Ishikawa (cell line): ENCODE measurements at regions not wholly inside any gene's neighbourhood (a gene's known extent, or its start where the extent isn't known, plus 50 kb on each side); places are given as distances from the start of the nearest gene placed in this dataset.

ENCODE experiments used
- CEBPB ChIP-seq: IDR thresholded peaks from 2 replicates; pipeline ENCODE4 v1.6.1; 2012
- CREB1 ChIP-seq: IDR thresholded peaks from 2 replicates; pipeline ENCODE4 v1.6.1; 2012; ENCODE audit warnings: low read depth
- EGR1 ChIP-seq: IDR thresholded peaks from 2 replicates; pipeline ENCODE4 v1.6.1; 2012
- EP300 ChIP-seq: IDR thresholded peaks from 2 replicates; pipeline ENCODE4 v1.6.1; 2012; ENCODE audit warnings: borderline replicate concordance
- FOXM1 ChIP-seq: IDR thresholded peaks from 2 replicates; pipeline ENCODE4 v1.6.1; 2012; ENCODE audit warnings: low read depth, borderline replicate concordance
- NFIC ChIP-seq: IDR thresholded peaks from 2 replicates; pipeline ENCODE4 v1.6.1; 2012
- RAD21 ChIP-seq: IDR thresholded peaks from 2 replicates; pipeline ENCODE4 v1.6.1; 2012; ENCODE audit warnings: low read depth
- TAF1 ChIP-seq: IDR thresholded peaks from 2 replicates; pipeline ENCODE4 v1.6.1; 2012; ENCODE audit warnings: low read depth, mild to moderate bottlenecking
- TCF12 ChIP-seq: IDR thresholded peaks from 2 replicates; pipeline ENCODE4 v1.6.1; 2012; ENCODE audit warnings: low read depth
- TEAD4 ChIP-seq: IDR thresholded peaks from 2 replicates; pipeline ENCODE4 v1.6.1; 2012
- YY1 ChIP-seq: IDR thresholded peaks from 2 replicates; pipeline ENCODE4 v1.6.1; 2012; ENCODE audit warnings: low read depth
- ZBTB7A ChIP-seq: IDR thresholded peaks from 2 replicates; pipeline ENCODE4 v1.6.1; 2012; ENCODE audit warnings: low read depth
- TF ChIP-seq, protein P1 (sequence below): IDR thresholded peaks from 2 replicates; pipeline ENCODE4 v1.6.1; 2012; ENCODE audit warnings: low read depth, mild to moderate bottlenecking
- TF ChIP-seq, protein P2 (sequence below): IDR thresholded peaks from 2 replicates; pipeline ENCODE4 v1.6.1; 2012
- TF ChIP-seq, protein P3 (sequence below): IDR thresholded peaks from 2 replicates; pipeline ENCODE4 v1.6.1; 2012

DNA sequence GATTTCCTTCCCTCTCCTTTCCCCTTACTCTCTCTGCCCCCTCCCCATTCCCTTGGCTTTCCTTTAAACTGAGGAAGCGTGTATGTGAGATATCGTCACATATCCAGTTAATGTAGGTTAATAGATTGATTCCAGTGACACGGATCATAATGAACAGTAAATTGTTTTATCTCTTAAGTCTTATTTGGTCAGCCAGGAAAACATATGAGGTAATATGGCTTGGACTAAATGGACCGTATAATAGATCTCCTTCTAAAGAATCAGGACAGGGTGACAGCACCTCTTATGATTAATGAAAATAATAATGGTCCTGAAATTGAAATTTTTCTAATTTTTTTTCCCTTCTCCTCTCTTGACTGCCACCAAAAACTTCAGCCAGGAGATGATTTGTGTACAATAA lies 779.8 kb upstream of the NR2F2 start:
- TF ChIP-seq TCF12 (no peak), ZBTB7A (no peak), FOXM1 (no peak), RAD21 (no peak), EP300 (no peak)

DNA sequence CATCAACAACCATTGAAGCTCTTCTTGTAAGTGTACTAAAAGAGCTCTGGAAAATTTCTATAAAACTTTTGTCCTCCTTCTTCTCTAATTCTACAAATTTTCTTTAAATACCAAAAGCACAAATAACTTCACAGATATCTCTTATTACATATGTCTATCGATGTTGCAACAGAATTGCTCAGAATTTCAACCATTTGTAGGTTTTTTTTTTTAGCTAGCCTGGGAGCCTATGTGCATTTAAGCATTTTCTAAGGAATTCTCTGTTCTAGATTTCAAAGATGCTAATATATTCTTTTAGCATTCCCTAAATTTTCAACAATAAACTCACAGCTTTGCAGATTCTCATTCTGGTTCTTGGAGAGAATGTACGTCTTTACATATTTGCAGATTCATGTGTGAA lies 774.3 kb upstream of the NR2F2 start:
- TF ChIP-seq EGR1 (no peak), FOXM1 (no peak), NFIC (no peak), TEAD4 (no peak), EP300 (no peak), TAF1 (no peak), CREB1 (no peak), RAD21 (no peak), TCF12 (no peak)
- TF ChIP-seq, protein P1, sequence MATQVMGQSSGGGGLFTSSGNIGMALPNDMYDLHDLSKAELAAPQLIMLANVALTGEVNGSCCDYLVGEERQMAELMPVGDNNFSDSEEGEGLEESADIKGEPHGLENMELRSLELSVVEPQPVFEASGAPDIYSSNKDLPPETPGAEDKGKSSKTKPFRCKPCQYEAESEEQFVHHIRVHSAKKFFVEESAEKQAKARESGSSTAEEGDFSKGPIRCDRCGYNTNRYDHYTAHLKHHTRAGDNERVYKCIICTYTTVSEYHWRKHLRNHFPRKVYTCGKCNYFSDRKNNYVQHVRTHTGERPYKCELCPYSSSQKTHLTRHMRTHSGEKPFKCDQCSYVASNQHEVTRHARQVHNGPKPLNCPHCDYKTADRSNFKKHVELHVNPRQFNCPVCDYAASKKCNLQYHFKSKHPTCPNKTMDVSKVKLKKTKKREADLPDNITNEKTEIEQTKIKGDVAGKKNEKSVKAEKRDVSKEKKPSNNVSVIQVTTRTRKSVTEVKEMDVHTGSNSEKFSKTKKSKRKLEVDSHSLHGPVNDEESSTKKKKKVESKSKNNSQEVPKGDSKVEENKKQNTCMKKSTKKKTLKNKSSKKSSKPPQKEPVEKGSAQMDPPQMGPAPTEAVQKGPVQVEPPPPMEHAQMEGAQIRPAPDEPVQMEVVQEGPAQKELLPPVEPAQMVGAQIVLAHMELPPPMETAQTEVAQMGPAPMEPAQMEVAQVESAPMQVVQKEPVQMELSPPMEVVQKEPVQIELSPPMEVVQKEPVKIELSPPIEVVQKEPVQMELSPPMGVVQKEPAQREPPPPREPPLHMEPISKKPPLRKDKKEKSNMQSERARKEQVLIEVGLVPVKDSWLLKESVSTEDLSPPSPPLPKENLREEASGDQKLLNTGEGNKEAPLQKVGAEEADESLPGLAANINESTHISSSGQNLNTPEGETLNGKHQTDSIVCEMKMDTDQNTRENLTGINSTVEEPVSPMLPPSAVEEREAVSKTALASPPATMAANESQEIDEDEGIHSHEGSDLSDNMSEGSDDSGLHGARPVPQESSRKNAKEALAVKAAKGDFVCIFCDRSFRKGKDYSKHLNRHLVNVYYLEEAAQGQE: no peak
- TF ChIP-seq, protein P2, sequence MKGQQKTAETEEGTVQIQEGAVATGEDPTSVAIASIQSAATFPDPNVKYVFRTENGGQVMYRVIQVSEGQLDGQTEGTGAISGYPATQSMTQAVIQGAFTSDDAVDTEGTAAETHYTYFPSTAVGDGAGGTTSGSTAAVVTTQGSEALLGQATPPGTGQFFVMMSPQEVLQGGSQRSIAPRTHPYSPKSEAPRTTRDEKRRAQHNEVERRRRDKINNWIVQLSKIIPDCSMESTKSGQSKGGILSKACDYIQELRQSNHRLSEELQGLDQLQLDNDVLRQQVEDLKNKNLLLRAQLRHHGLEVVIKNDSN: no peak
- TF ChIP-seq, protein P3, sequence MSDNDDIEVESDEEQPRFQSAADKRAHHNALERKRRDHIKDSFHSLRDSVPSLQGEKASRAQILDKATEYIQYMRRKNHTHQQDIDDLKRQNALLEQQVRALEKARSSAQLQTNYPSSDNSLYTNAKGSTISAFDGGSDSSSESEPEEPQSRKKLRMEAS: no peak

DNA sequence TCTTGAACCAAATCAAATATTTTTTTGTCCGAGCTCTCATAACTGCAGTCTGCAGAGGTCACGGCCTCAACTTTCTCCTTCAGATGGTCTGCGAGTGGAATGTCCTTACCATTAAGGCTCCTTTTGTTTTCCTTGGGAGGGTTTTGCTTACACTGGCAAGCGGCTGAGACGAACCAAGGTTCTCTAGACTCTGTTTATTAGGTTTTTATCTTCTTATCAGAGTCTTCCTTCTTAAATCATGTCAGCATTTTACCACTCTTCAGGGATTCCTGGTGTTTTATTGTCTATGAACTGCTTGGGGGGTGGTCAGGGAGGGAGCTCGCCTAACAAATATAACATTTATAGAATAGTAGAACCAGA lies 773.7 kb upstream of the NR2F2 start:
- TF ChIP-seq, protein P2: no peak

DNA sequence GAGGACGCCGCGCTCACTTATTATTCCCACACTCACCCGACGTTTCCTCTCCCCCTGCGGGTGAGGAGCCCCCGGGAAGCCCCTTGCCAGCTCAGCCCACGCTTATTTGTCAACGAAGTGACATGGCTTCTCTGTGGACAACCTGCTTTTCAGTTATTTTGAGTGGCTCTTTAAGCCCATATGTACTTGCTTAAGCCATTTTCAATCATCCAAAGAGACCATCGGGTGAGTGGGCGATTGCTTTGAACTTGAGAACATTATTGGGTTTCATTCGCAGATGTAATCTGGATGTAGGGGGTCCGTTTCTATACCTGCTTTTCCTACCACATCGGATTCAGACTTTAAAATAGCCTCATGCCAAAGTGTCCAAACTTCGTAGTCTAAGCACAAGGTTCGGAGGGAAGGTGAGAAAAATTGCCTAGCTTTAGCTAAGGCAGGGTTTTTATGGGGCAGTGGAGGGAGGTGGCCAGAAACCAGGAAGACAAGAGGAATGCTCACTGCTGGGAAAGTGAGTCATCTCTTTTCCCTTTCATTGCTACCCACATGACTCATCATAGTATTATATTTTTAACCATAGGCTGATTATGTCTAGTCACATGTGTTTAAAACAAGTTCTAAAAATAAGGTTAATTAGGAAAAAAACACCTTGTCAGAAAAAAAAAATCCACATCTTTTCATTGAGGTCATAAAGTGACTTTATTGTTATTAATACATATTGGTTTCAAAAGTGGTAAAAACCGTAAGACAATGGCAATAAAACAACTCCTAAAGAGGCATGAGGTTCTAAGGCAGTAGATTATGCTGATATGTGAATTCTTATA lies 773.1 kb upstream of the NR2F2 start:
- TF ChIP-seq, protein P3: peak; percentile 53
- no peak for TF ChIP-seq CEBPB

DNA sequence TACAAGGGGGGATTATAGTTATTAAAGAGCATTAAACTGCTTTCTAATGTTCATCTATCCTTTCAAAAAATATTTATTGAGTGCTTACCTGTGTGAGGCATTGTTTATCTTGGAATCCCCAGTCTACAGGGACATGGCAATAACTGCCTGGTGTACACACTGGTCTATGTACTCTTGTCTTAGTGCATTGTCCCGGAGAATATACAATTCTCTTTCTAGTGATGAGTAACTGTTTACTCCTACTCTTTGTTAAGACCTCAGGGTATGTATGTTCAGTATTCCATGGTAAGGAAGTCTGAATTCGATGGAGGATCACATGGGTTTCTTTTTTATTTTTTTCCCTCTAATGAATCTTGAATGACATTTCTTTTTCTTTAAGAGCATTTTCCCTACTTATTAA lies 772.4 kb upstream of the NR2F2 start:
- TF ChIP-seq TAF1: no peak
- TF ChIP-seq TCF12: no peak
- no peak for TF ChIP-seq NFIC
- TF ChIP-seq, protein P1: no peak
- TF ChIP-seq EP300: no peak
- TF ChIP-seq RAD21: no peak
- TF ChIP-seq, protein P3: no peak
- TF ChIP-seq, protein P2: no peak
- no peak for TF ChIP-seq FOXM1
- no peak for TF ChIP-seq TEAD4
- no peak for TF ChIP-seq CREB1
- TF ChIP-seq EGR1: no peak
- no peak for TF ChIP-seq CEBPB
- no peak for TF ChIP-seq ZBTB7A
- no peak for TF ChIP-seq YY1

DNA sequence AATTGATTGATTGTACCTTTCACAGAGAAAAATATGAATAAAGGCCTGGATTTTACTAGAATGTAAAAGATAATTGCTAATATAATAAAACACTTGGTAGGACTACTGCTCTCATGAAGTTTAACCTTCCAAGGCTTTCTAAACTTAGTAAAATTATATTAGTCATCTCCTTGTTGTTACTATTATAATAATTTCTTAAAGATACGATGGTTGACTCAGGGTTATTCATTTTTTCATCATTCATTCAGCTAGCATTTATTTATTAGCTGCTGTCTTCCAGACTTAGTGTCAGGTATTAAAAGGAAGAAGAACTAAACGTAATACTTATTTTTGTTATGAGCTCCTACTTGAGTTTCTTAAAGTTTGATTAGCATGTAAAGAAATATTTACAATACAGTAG lies 771.6 kb upstream of the NR2F2 start:
- TF ChIP-seq, protein P3: no peak
- TF ChIP-seq RAD21 (no peak), CEBPB (no peak), EGR1 (no peak), TEAD4 (no peak), EP300 (no peak), ZBTB7A (no peak), NFIC (no peak), TAF1 (no peak), YY1 (no peak), FOXM1 (no peak), CREB1 (no peak), TCF12 (no peak)
- TF ChIP-seq, protein P1: no peak
- TF ChIP-seq, protein P2: no peak
